ENCODE measurements at regions not wholly inside any gene's neighbourhood (a gene's known extent, or its start where the extent isn't known, plus 50 kb on each side); places are given as distances from the start of the nearest gene placed in this dataset.

- H3K9ac ChIP-seq (ENCODE audit: low read length in 3 of 3): no peak overlapping the region
- DNase-seq (no peak), FAIRE-seq (no peak)
- TF ChIP-seq, protein P1, sequence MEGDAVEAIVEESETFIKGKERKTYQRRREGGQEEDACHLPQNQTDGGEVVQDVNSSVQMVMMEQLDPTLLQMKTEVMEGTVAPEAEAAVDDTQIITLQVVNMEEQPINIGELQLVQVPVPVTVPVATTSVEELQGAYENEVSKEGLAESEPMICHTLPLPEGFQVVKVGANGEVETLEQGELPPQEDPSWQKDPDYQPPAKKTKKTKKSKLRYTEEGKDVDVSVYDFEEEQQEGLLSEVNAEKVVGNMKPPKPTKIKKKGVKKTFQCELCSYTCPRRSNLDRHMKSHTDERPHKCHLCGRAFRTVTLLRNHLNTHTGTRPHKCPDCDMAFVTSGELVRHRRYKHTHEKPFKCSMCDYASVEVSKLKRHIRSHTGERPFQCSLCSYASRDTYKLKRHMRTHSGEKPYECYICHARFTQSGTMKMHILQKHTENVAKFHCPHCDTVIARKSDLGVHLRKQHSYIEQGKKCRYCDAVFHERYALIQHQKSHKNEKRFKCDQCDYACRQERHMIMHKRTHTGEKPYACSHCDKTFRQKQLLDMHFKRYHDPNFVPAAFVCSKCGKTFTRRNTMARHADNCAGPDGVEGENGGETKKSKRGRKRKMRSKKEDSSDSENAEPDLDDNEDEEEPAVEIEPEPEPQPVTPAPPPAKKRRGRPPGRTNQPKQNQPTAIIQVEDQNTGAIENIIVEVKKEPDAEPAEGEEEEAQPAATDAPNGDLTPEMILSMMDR (IDR thresholded peaks at IDR 0.05; ENCODE audit: borderline replicate concordance, extremely low read depth, insufficient read depth): no peak
- H3K27me3 ChIP-seq (ENCODE audit: control insufficient read depth, insufficient read depth, low read length): no peaks in the 10 kb centered on the region
- H3K4me3 ChIP-seq (ENCODE audit: low read length in 3 of 3): no peak overlapping the region
- no peaks in the 10 kb centered on the region for H3K4me1 ChIP-seq (ENCODE audit: control insufficient read depth in 2 of 3, insufficient read depth in 2 of 3, low read depth in 1 of 3, low read length in 3 of 3)
- no peak overlapping the region for H3K27ac ChIP-seq (ENCODE audit: low read depth in 2 of 2, low read length in 2 of 2)
- intact Hi-C loops (cut with DNase I): no loop called here
- no peaks in the 10 kb centered on the region for H3K9me3 ChIP-seq (ENCODE audit: control insufficient read depth in 2 of 3, insufficient read depth in 1 of 3, low read length in 3 of 3)
- no peaks in the 10 kb centered on the region for H3K36me3 ChIP-seq (ENCODE audit: control insufficient read depth in 2 of 3, insufficient read depth in 3 of 3, low read length in 3 of 3)
These were observed 347.1 kb upstream of the FAT1 start for GRCh38 chr4:187070740-187071139.

GRCh38 chr4:187071946-187072600, 348.4 kb upstream of the FAT1 start:
- no peak overlapping the region for H3K4me3 ChIP-seq (ENCODE audit: low read length in 3 of 3)
- H3K4me1 ChIP-seq (ENCODE audit: control insufficient read depth in 2 of 3, insufficient read depth in 2 of 3, low read depth in 1 of 3, low read length in 3 of 3): no peaks in the 10 kb centered on the region
- no peaks in the 10 kb centered on the region for H3K36me3 ChIP-seq (ENCODE audit: control insufficient read depth in 2 of 3, insufficient read depth in 3 of 3, low read length in 3 of 3)
- FAIRE-seq: no peak
- no peaks in the 10 kb centered on the region for H3K9me3 ChIP-seq (ENCODE audit: control insufficient read depth in 2 of 3, insufficient read depth in 1 of 3, low read length in 3 of 3)
- no peak overlapping the region for H3K9ac ChIP-seq (ENCODE audit: low read length in 3 of 3)
- no peaks in the 10 kb centered on the region for H3K27me3 ChIP-seq (ENCODE audit: control insufficient read depth, insufficient read depth, low read length)
- intact Hi-C loops (cut with DNase I): no loop called here
- no peak overlapping the region for H3K27ac ChIP-seq (ENCODE audit: low read depth in 2 of 2, low read length in 2 of 2)
- TF ChIP-seq, protein P1 (IDR thresholded peaks at IDR 0.05; ENCODE audit: borderline replicate concordance, extremely low read depth, insufficient read depth): no peak
- DNase-seq: peak in 3 of 5 donors; percentile 27 to 64 (median 49)

- intact Hi-C loops (cut with DNase I): no loop called here
- Histone ChIP-seq H3K27me3 (ENCODE audit: control insufficient read depth, insufficient read depth, low read length) (no peaks in the 10 kb centered on the region), H3K4me3 (ENCODE audit: low read length in 3 of 3) (no peak overlapping the region), H3K4me1 (ENCODE audit: control insufficient read depth in 2 of 3, insufficient read depth in 2 of 3, low read depth in 1 of 3, low read length in 3 of 3) (no peaks in the 10 kb centered on the region), H3K36me3 (ENCODE audit: control insufficient read depth in 2 of 3, insufficient read depth in 3 of 3, low read length in 3 of 3) (no peaks in the 10 kb centered on the region), H3K9ac (ENCODE audit: low read length in 3 of 3) (no peak overlapping the region), H3K27ac (ENCODE audit: low read depth in 2 of 2, low read length in 2 of 2) (no peak overlapping the region), H3K9me3 (ENCODE audit: control insufficient read depth in 2 of 3, insufficient read depth in 1 of 3, low read length in 3 of 3) (no peaks in the 10 kb centered on the region)
- no peak for DNase-seq
- no peak for FAIRE-seq
- TF ChIP-seq, protein P1 (IDR thresholded peaks at IDR 0.05; ENCODE audit: borderline replicate concordance, extremely low read depth, insufficient read depth): no peak
These were observed 350.2 kb upstream of the FAT1 start for GRCh38 chr4:187073820-187074219.

GRCh38 chr4:187075514-187075913, 351.9 kb upstream of the FAT1 start:
- Histone ChIP-seq H3K9me3 (ENCODE audit: control insufficient read depth in 2 of 3, insufficient read depth in 1 of 3, low read length in 3 of 3) (no peaks in the 10 kb centered on the region), H3K27me3 (ENCODE audit: control insufficient read depth, insufficient read depth, low read length) (no peaks in the 10 kb centered on the region), H3K36me3 (ENCODE audit: control insufficient read depth in 2 of 3, insufficient read depth in 3 of 3, low read length in 3 of 3) (no peaks in the 10 kb centered on the region), H3K4me1 (ENCODE audit: control insufficient read depth in 2 of 3, insufficient read depth in 2 of 3, low read depth in 1 of 3, low read length in 3 of 3) (no peaks in the 10 kb centered on the region), H3K27ac (ENCODE audit: low read depth in 2 of 2, low read length in 2 of 2) (no peak overlapping the region), H3K9ac (ENCODE audit: low read length in 3 of 3) (no peak overlapping the region), H3K4me3 (ENCODE audit: low read length in 3 of 3) (no peak overlapping the region)
- intact Hi-C loops (cut with DNase I): no loop called here
- FAIRE-seq: no peak
- no peak for DNase-seq
- TF ChIP-seq, protein P1 (IDR thresholded peaks at IDR 0.05; ENCODE audit: borderline replicate concordance, extremely low read depth, insufficient read depth): no peak

All from kidney (tissue), 13 donors.